ENCODE measurements at regions not wholly inside any gene's neighbourhood (a gene's known extent, or its start where the extent isn't known, plus 50 kb on each side); places are given as distances from the start of the nearest gene placed in this dataset.

DNA sequence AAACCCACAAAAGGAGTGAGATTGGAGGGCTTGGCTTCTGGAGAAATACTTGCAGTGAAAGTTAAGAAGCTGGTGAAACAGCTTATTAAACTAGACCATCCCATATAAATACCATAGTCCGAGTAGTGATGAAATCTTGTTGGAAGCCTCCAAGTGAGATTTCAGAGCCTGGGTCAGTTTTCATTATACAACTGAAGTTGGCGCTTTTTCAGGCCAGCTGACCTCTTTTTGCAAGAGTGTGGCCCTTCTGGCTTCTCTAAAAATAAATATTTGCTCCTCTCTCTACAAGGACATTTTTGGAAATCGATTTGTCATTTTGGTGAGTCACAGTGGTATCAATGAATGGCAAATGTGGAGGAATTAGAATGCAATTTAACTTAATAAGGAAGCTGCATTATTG is 51.2 kb upstream of the THRB start:
- no peak for TF ChIP-seq ZBTB7A (tag by site-specific recombination; IDR thresholded peaks at IDR 0.05; ENCODE audit: low read depth)
- no peak for TF ChIP-seq MYNN (tag by site-specific recombination; IDR thresholded peaks at IDR 0.05; ENCODE audit: borderline replicate concordance)
- TF ChIP-seq ZNF292 (tag by site-specific recombination; IDR thresholded peaks at IDR 0.05; ENCODE audit: borderline replicate concordance, low read depth), result no peak
- TF ChIP-seq KLF7 (tag by site-specific recombination; IDR thresholded peaks at IDR 0.05; ENCODE audit: borderline replicate concordance), result no peak
- TF ChIP-seq, protein P1, sequence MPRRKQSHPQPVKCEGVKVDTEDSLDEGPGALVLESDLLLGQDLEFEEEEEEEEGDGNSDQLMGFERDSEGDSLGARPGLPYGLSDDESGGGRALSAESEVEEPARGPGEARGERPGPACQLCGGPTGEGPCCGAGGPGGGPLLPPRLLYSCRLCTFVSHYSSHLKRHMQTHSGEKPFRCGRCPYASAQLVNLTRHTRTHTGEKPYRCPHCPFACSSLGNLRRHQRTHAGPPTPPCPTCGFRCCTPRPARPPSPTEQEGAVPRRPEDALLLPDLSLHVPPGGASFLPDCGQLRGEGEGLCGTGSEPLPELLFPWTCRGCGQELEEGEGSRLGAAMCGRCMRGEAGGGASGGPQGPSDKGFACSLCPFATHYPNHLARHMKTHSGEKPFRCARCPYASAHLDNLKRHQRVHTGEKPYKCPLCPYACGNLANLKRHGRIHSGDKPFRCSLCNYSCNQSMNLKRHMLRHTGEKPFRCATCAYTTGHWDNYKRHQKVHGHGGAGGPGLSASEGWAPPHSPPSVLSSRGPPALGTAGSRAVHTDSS (tag by site-specific recombination; IDR thresholded peaks at IDR 0.05), result no peak
- no peak for TF ChIP-seq ZNF391 (tag by site-specific recombination; IDR thresholded peaks at IDR 0.05; ENCODE audit: borderline replicate concordance, low read depth)
- TF ChIP-seq BCL11A (tag by site-specific recombination; IDR thresholded peaks at IDR 0.05; ENCODE audit: low read depth), result no peak
- TF ChIP-seq, protein P2, sequence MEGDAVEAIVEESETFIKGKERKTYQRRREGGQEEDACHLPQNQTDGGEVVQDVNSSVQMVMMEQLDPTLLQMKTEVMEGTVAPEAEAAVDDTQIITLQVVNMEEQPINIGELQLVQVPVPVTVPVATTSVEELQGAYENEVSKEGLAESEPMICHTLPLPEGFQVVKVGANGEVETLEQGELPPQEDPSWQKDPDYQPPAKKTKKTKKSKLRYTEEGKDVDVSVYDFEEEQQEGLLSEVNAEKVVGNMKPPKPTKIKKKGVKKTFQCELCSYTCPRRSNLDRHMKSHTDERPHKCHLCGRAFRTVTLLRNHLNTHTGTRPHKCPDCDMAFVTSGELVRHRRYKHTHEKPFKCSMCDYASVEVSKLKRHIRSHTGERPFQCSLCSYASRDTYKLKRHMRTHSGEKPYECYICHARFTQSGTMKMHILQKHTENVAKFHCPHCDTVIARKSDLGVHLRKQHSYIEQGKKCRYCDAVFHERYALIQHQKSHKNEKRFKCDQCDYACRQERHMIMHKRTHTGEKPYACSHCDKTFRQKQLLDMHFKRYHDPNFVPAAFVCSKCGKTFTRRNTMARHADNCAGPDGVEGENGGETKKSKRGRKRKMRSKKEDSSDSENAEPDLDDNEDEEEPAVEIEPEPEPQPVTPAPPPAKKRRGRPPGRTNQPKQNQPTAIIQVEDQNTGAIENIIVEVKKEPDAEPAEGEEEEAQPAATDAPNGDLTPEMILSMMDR (tag by site-specific recombination; IDR thresholded peaks at IDR 0.05), result no peak
- no peak for TF ChIP-seq ZBTB8A (tag by site-specific recombination; IDR thresholded peaks at IDR 0.05)
- no peak for TF ChIP-seq ZNF514 (tag by site-specific recombination; IDR thresholded peaks at IDR 0.05)

All from HEK293 (cell line).